Activated CD4-positive, alpha-beta T cell treated with anti-CD3 and anti-CD28 coated beads for 36 hours (primary cell): ENCODE measurements at regions not wholly inside any gene's neighbourhood (a gene's known extent, or its start where the extent isn't known, plus 50 kb on each side); places are given as distances from the start of the nearest gene placed in this dataset.

ENCODE experiments used
- ATAC-seq: fragments of 200-7000 bp; cut with Tn5 transposase; one replicate; pipeline ENCODE4 v1.10.0; 2021; ENCODE audit warnings: mild to moderate bottlenecking, moderate library complexity
- CTCF ChIA-PET: fragments of 350-600 bp; sonication (Branson Sonifier 250); formaldehyde crosslinking; loops from one replicate; lab custom pipeline; 2021; ENCODE audit warnings: antibody characterized with exemption; lab: Charles Lee
- POLR2A ChIA-PET: fragments of 350-600 bp; sonication (Branson Sonifier 250); formaldehyde crosslinking; loops from one replicate; lab custom pipeline; 2021; ENCODE audit warnings: antibody characterized with exemption, inconsistent platforms; lab: Charles Lee
- DNase-seq: peaks from one replicate; pipeline ENCODE4 v3.0.0-alpha.2; 2020
- H3K27ac Mint-ChIP-seq: one replicate; pipeline ENCODE4 v1.8.0; 2021; ENCODE audit warnings: mixed read lengths
- H3K27me3 Mint-ChIP-seq: one replicate; pipeline ENCODE4 v1.8.0; 2021; ENCODE audit warnings: mixed read lengths
- H3K36me3 Mint-ChIP-seq: one replicate; pipeline ENCODE4 v1.8.0; 2021; ENCODE audit warnings: low read depth, mixed read lengths
- H3K4me1 Mint-ChIP-seq: one replicate; pipeline ENCODE4 v1.8.0; 2021; ENCODE audit warnings: mixed read lengths
- H3K4me3 Mint-ChIP-seq: one replicate; pipeline ENCODE4 v1.8.0; 2021; ENCODE audit warnings: mild to moderate bottlenecking, moderate library complexity, mixed read lengths
- H3K9me3 Mint-ChIP-seq: one replicate; pipeline ENCODE4 v1.8.0; 2021; ENCODE audit warnings: low read depth, mixed read lengths
- intact Hi-C, 2 experiments: fragments of 100-400 bp; cut with DNase I in 1 of 2; cut with micrococcal nuclease in 1 of 2; formaldehyde crosslinking; loops; one replicate each; pipeline versions ENCODE4 v1.14.2 to v1.15.1; 2022 to 2024; cut with DNase I, micrococcal nuclease

DNA sequence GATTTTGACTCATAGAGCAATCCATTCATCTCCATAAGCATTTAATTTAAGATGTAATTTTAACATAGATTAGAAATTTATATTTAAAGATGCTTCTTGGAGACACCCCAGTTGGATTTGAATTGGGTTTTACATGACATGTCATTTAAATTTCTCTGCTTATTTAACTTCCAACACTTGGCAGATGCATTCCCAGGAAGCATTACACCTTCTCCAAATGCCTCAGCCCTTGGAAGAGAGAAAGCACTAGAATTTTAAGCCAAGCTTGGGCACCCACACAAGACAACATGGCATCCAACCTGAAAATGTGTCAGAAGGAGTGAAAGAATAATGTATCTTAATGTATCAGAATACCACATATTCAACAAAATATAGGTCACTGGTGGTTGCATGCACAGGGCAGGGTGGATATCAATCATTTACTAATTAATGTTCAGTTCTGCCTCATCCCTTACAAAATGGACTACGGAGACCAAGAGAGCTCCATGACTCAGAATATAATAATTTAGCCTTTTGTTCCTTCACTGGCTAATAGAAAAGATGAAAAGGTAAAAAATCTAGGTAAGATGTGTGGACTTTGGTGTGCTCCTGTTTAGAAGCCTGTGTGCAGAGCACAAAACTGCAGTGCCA, 541.7 kb upstream of the SORCS1 start:
- ChIA-PET CTCF (no interaction called here), POLR2A (no interaction called here)
- no peaks in the 10 kb centered on the region for H3K4me1 Mint-ChIP-seq
- H3K4me3 Mint-ChIP-seq = no peak overlapping the region
- intact Hi-C loops = no loop called here
- H3K27ac Mint-ChIP-seq = no peak overlapping the region
- ATAC-seq (no peak), DNase-seq (no peak)
- peaks cover 2% of the 10 kb centered on the region for H3K9me3 Mint-ChIP-seq
- H3K36me3 Mint-ChIP-seq = no peaks in the 10 kb centered on the region
- H3K27me3 Mint-ChIP-seq = no peaks in the 10 kb centered on the region

DNA sequence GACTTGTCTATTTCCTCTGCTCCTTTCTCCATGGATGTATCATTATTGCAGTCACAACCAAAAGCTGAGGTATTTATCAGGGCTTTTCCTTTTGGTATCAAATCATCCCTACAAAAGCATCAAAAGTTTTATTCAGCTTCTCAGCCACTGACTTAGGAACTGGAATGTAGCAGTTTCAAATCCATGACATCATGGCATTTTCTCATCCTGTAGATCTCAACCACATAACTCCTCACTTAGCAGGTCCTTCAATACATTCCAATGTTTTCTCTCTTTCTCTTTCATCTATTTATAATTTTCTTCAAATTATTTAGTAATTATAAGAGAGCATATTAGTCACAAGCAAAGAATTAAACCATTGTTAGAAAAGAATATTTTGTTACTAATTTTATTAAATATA, 537.4 kb upstream of the SORCS1 start:
- POLR2A ChIA-PET = no interaction called here
- Mint-ChIP-seq H3K9me3 (peaks cover 8% of the 10 kb centered on the region), H3K27ac (no peak overlapping the region), H3K4me1 (no peaks in the 10 kb centered on the region), H3K27me3 (no peaks in the 10 kb centered on the region), H3K36me3 (no peaks in the 10 kb centered on the region), H3K4me3 (no peak overlapping the region)
- intact Hi-C loops = no loop called here
- CTCF ChIA-PET = no interaction called here
- DNase-seq (no peak), ATAC-seq (no peak)

DNA sequence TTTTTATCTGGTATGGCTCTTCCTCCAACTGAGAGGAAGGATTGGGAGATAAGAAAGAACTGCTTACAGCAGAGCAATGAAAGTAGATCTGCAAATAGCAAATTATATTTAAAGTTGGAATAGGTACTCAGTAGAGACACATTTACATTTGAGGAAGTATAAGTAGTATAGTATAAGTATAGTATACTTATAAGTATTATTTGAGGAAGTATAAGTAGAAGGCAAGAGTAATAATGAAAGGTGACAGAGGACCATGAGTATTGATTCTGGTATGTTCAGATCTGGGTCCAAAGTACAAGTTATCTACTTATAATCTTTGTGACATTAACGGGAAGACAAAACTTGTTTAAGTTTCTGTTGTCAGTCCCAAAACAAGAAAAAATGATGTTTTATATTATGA, 527.6 kb upstream of the SORCS1 start:
- no peaks in the 10 kb centered on the region for H3K36me3 Mint-ChIP-seq
- no peak for DNase-seq
- no peaks in the 10 kb centered on the region for H3K4me1 Mint-ChIP-seq

DNA sequence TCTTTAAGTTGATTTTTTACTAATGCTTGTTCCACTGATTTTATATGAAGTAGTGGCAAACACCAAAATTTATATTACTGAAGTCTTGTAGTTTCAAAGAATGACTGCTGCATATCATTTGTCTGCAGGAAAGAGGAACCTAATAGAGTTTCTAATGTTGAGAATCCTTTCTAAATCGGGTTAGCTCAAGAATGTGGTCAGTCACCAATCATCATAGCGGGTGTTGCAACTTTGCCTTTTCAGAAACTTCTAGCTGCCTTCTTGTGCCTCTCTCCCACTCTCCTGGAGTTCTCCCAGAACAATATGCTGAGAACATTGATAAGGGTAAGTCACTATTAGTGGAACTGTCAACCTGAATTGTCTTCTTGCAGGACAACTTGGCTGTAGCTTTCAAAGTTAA, 524.8 kb upstream of the SORCS1 start:
- Mint-ChIP-seq H3K9me3 (peaks cover 10% of the 10 kb centered on the region), H3K27ac (no peak overlapping the region), H3K4me3 (no peak overlapping the region), H3K4me1 (no peaks in the 10 kb centered on the region), H3K27me3 (no peaks in the 10 kb centered on the region), H3K36me3 (no peaks in the 10 kb centered on the region)
- intact Hi-C loops = no loop called here
- ATAC-seq (no peak), DNase-seq (no peak)
- ChIA-PET CTCF (no interaction called here), POLR2A (no interaction called here)

More for the DNA sequence above, 527.6 kb upstream of the SORCS1 start:
- Mint-ChIP-seq H3K27me3 (no peaks in the 10 kb centered on the region), H3K9me3 (peaks cover 6% of the 10 kb centered on the region), H3K4me3 (no peak overlapping the region), H3K27ac (no peak overlapping the region)
- intact Hi-C loops = no loop called here
- ChIA-PET CTCF (no interaction called here), POLR2A (no interaction called here)
- no peak for ATAC-seq

DNA sequence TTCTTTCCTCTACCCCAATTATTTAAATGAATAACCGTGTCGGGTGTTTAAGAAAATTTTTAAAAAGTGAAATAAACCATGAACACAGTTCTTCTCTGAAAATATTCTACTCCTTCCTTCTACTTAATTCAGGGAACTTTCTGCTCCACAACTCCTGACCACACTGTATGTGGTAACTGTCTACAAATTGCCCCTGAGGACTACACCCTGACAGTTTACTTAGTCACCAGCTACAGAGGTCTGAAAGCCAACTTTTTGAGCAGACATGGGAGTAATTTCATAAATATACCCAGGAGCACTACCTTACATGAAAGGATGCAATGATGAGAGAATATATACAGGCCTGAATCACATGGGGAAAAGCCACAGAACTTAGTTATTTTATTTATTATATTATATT, 523.2 kb upstream of the SORCS1 start:
- no peak overlapping the region for H3K27ac Mint-ChIP-seq
- H3K27me3 Mint-ChIP-seq = no peaks in the 10 kb centered on the region
- no peaks in the 10 kb centered on the region for H3K4me1 Mint-ChIP-seq
- ChIA-PET POLR2A (no interaction called here), CTCF (no interaction called here)
- no peaks in the 10 kb centered on the region for H3K36me3 Mint-ChIP-seq
- no peak overlapping the region for H3K4me3 Mint-ChIP-seq
- ATAC-seq (no peak), DNase-seq (no peak)
- intact Hi-C loops = no loop called here
- peaks cover 9% of the 10 kb centered on the region for H3K9me3 Mint-ChIP-seq

DNA sequence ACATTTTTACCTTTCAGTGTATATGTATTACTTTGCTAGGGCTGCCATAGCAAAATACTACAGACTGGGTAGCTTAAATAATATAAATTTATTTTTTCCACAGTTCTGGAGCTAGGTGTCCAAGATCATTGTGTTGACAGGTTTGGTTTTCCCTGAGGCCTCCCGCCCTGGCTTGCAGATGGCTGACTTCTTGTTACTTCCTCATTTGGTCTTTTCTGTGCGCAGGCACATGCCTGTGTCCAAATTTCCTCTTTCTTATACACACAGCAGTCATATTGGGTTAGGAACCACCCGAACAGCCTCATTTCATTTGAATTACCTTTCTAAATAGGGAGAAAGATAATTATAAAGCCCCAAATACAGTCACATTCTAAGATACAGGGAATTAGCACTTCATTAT, 521.6 kb upstream of the SORCS1 start:
- DNase-seq (no peak), ATAC-seq (no peak)
- intact Hi-C loops = no loop called here
- ChIA-PET POLR2A (no interaction called here), CTCF (no interaction called here)
- H3K4me3 Mint-ChIP-seq = no peak overlapping the region
- H3K36me3 Mint-ChIP-seq = no peaks in the 10 kb centered on the region
- no peak overlapping the region for H3K27ac Mint-ChIP-seq
- peaks cover 9% of the 10 kb centered on the region for H3K9me3 Mint-ChIP-seq
- no peaks in the 10 kb centered on the region for H3K27me3 Mint-ChIP-seq
- no peaks in the 10 kb centered on the region for H3K4me1 Mint-ChIP-seq

DNA sequence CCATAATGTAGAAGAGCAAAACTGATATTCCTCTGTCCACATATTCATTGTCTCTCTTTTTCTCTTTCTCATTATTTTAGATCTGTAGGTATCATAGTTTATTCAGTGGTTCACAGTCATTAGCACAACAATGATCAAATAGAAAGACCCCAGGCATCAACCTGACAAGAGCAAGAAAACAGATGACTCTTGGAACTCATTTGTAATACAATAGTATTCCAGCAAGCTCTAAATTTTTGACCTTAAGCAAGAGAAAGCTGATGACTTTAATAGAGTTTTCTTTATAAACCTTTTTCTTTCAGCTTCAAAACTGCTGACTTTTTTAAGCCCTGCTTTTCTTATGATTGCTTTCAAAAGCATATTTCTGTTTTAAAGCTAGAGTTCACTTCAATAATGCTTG, 507.5 kb upstream of the SORCS1 start:
- Mint-ChIP-seq H3K36me3 (no peaks in the 10 kb centered on the region), H3K27me3 (no peaks in the 10 kb centered on the region)

DNA sequence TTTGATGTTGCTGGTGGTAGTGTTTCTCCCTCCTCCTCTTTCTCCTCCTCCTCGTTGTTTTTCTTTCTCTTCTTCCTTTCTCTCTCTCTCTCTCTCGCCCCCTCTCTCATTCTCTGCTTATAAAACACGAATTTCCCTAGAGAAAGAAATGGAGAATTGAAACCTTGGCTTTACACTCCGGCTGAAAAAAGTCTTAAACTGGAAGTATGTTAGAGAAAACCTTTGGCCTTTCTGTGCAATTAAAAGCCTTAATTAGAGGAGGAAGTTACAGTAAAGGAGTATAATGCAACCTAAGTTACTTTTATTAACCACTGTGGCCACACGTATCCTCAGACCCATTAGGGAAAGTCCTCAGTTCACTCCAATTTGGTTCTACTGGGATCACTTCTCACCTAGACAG, 501.7 kb upstream of the SORCS1 start:
- DNase-seq = no peak
- Mint-ChIP-seq H3K9me3 (peaks cover 6% of the 10 kb centered on the region), H3K4me3 (no peak overlapping the region), H3K27me3 (no peaks in the 10 kb centered on the region), H3K27ac (no peak overlapping the region), H3K4me1 (no peaks in the 10 kb centered on the region), H3K36me3 (no peaks in the 10 kb centered on the region)
- CTCF ChIA-PET = no interaction called here
- POLR2A ChIA-PET = no interaction called here
- no peak for ATAC-seq
- intact Hi-C loops = no loop called here

More for the DNA sequence above, 507.5 kb upstream of the SORCS1 start:
- no peak for DNase-seq
- H3K4me1 Mint-ChIP-seq = no peaks in the 10 kb centered on the region
- H3K27ac Mint-ChIP-seq = no peak overlapping the region
- ATAC-seq = no peak
- peaks cover 4% of the 10 kb centered on the region for H3K9me3 Mint-ChIP-seq
- CTCF ChIA-PET = no interaction called here
- POLR2A ChIA-PET = no interaction called here
- intact Hi-C loops = no loop called here
- H3K4me3 Mint-ChIP-seq = no peak overlapping the region

DNA sequence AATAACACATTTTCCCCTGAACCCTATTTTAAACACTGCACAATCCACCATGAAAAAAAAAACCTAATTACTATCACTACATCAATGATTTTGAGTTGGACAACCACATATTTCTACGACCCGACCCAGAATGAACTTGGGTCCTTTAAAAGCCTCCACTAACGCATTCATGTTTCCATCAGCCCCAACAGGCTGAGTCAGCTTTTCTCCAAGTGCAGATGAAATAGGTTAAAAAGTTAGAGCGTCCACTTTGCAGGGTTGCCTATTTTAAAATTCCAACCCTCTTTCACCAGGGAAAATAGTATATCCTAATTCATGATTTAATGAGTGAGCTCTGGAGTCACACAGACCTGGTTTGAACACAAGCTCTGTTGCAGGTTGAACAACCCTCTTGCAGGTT, 501.0 kb upstream of the SORCS1 start:
- ATAC-seq (no peak), DNase-seq (no peak)
- no peak overlapping the region for H3K27ac Mint-ChIP-seq
- H3K9me3 Mint-ChIP-seq = peaks cover 6% of the 10 kb centered on the region
- no peaks in the 10 kb centered on the region for H3K27me3 Mint-ChIP-seq
- no peaks in the 10 kb centered on the region for H3K36me3 Mint-ChIP-seq
- H3K4me3 Mint-ChIP-seq = no peak overlapping the region
- ChIA-PET POLR2A (no interaction called here), CTCF (no interaction called here)
- intact Hi-C loops = no loop called here
- no peaks in the 10 kb centered on the region for H3K4me1 Mint-ChIP-seq

DNA sequence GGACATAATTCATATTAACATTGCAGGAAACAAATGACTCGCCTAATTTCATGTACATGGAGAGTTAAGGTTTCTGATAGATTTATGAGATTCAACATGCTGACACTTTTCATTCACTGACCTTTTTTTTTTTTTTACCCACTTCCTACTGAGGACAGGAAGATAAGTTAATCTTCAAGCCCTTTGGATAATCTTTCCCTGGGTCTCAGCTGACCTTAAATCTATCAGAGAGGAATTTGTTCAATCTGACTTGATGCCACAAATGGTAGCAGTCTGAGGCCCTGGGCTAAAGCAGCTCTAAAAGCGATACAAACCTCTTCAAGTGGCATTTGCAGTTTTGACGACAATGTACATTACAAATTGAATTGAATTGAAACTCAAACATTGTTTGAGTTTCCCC, 493.3 kb upstream of the SORCS1 start:
- ATAC-seq (no peak), DNase-seq (no peak)
- CTCF ChIA-PET = no interaction called here
- Mint-ChIP-seq H3K9me3 (peaks cover 2% of the 10 kb centered on the region), H3K36me3 (no peaks in the 10 kb centered on the region), H3K4me3 (no peak overlapping the region), H3K27ac (no peak overlapping the region), H3K27me3 (no peaks in the 10 kb centered on the region), H3K4me1 (no peaks in the 10 kb centered on the region)
- intact Hi-C loops = no loop called here
- POLR2A ChIA-PET = no interaction called here

DNA sequence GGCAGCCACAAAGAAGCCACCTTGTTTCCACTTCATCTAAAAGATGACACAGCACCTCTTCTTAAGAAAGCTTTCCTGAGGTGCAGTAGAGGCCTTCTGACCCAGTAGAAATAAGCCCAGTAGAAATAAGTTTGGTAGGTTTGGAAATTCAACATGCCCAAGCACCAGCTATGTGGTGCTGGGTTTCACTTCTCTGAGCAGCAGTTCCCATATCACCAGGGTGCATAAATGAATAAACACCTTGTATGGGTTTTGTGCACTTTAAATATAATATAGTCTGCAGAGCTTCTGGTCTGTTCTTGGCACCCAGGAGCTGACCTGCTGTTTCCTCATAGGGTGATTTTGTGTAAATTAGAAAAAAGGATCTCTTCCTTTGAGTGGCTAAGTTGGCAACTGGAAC, 492.4 kb upstream of the SORCS1 start:
- ChIA-PET POLR2A (no interaction called here), CTCF (no interaction called here)
- Mint-ChIP-seq H3K27ac (no peak overlapping the region), H3K4me1 (no peaks in the 10 kb centered on the region), H3K4me3 (no peak overlapping the region), H3K27me3 (no peaks in the 10 kb centered on the region), H3K9me3 (peaks cover 2% of the 10 kb centered on the region), H3K36me3 (no peaks in the 10 kb centered on the region)
- no peak for ATAC-seq
- no peak for DNase-seq
- intact Hi-C loops = no loop called here

DNA sequence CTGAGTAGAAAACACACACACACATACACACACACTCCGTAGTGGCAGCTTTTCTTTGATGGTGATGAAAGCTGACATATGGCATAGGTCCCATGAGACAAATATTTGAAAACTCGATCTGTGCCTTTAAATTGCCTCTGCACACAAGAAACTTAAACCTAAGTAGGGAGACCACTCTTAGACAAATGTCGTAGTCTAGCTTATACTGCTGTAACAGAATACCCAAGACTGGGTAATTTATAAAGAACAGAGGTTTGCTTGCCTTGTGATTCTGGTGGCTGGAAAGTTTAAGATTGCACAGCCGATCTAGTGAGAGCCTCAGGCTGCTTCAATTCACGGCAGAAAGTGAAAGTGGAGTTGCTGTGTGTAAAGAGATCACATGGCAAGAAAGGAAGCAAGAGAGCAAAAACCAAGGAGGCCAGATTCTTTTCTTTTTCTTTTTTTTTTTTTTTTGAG, 489.4 kb upstream of the SORCS1 start:
- Mint-ChIP-seq H3K27ac (no peak overlapping the region), H3K36me3 (no peaks in the 10 kb centered on the region), H3K9me3 (peaks cover 2% of the 10 kb centered on the region), H3K27me3 (no peaks in the 10 kb centered on the region), H3K4me3 (no peak overlapping the region), H3K4me1 (no peaks in the 10 kb centered on the region)
- no peak for DNase-seq
- CTCF ChIA-PET = no interaction called here
- POLR2A ChIA-PET = no interaction called here
- no peak for ATAC-seq
- intact Hi-C loops = no loop called here

DNA sequence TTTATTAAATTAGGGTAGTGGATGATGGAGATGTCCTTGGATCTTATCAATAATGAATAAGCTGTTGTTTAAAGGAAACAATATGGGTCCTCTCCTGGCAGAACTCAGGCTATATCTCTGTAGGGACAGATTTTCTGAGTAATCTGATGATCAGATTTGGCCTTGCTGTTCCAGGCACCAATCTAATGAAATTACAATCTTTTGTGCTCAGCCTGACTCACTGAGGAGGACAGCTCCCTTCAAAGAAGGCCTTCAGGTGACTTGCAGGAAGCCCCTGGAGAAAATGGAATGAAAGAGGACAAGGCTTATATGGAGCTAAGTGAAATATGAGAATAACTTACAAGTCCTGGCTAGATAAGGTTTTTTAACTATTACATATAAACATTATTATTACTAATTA, 486.4 kb upstream of the SORCS1 start:
- intact Hi-C loops = no loop called here
- Mint-ChIP-seq H3K9me3 (no peaks in the 10 kb centered on the region), H3K36me3 (no peaks in the 10 kb centered on the region), H3K27me3 (no peaks in the 10 kb centered on the region), H3K4me3 (no peak overlapping the region), H3K4me1 (no peaks in the 10 kb centered on the region), H3K27ac (no peak overlapping the region)
- ChIA-PET CTCF (no interaction called here), POLR2A (no interaction called here)
- ATAC-seq = no peak
- no peak for DNase-seq
